ENCODE measurements at regions not wholly inside any gene's neighbourhood (a gene's known extent, or its start where the extent isn't known, plus 50 kb on each side); places are given as distances from the start of the nearest gene placed in this dataset.

DNA sequence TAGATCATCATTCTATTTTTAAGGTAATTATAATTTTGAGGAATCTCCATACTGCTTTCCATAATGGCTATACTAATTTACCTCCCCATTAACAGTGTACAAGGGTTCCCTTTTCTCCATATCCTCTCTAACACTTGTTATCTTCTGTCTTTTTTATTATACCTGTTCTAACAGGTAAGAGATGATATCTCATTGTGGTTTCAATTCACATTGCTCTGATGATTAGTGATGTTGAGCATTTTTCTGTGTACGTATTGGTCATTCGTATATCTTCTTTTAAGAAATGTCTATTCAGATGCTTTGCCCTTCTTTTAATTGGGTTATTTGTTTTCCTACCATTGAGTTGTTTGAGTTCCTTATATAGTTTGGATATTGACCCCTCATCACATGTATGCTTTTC is 81.6 kb upstream of the SCAF8 start:
- no peak overlapping the region for H3K4me3 ChIP-seq (ENCODE audit: control insufficient read depth, low read depth, low read length)
- TF ChIP-seq, protein P1, sequence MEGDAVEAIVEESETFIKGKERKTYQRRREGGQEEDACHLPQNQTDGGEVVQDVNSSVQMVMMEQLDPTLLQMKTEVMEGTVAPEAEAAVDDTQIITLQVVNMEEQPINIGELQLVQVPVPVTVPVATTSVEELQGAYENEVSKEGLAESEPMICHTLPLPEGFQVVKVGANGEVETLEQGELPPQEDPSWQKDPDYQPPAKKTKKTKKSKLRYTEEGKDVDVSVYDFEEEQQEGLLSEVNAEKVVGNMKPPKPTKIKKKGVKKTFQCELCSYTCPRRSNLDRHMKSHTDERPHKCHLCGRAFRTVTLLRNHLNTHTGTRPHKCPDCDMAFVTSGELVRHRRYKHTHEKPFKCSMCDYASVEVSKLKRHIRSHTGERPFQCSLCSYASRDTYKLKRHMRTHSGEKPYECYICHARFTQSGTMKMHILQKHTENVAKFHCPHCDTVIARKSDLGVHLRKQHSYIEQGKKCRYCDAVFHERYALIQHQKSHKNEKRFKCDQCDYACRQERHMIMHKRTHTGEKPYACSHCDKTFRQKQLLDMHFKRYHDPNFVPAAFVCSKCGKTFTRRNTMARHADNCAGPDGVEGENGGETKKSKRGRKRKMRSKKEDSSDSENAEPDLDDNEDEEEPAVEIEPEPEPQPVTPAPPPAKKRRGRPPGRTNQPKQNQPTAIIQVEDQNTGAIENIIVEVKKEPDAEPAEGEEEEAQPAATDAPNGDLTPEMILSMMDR (conservative IDR thresholded peaks at IDR 0.05; ENCODE audit: control insufficient read depth, insufficient read depth, low read depth, low read length): no peak
- DNase-seq (ENCODE audit: low read depth): no peak

DNA sequence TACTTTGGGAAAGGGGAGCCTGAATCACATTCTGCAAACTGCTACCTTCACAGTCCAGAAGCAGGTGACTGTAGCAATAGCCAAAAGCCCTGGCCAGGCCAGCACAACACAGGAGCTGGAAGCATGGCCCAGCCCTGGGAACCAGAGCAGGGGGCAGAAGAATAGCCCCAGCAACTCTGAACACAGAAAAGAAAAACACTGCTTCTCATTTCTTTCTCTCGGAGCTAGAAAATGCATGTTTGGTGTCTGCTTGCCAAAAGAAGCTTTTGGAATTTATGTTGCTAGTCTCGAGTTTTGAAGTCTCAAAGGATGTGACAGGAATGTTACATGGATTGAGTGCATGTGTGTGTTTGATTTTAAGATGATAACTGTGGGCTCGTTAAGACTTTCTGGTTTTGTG is 79.8 kb upstream of the SCAF8 start:
- TF ChIP-seq, protein P1 (conservative IDR thresholded peaks at IDR 0.05; ENCODE audit: control insufficient read depth, insufficient read depth, low read depth, low read length): no peak
- no peak overlapping the region for H3K4me3 ChIP-seq (ENCODE audit: control insufficient read depth, low read depth, low read length)
- peak; percentile 4 for DNase-seq (ENCODE audit: low read depth)

DNA sequence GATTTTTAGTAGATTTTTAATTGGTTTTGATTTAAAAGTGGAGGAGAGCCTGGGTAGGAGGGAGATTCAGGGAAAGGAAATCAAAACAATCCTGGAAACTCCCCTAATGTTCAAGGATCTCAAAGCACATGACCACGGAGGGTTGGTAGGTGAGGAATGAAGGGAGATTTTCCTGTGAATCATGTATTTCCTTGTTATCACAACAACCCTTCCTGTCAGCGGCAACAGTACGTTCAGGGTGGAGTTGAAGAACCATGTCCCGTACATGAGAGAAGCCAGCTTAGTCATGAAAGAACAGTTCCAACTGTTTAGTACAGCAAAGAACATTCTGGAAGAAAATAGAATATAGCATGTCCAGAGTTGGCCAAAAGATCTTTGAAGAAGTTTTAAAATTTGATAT is 79.4 kb upstream of the SCAF8 start:
- DNase-seq (ENCODE audit: low read depth): peak; percentile 81
- H3K4me3 ChIP-seq (ENCODE audit: control insufficient read depth, low read depth, low read length): no peak overlapping the region
- TF ChIP-seq, protein P1 (conservative IDR thresholded peaks at IDR 0.05; ENCODE audit: control insufficient read depth, insufficient read depth, low read depth, low read length): no peak

DNA sequence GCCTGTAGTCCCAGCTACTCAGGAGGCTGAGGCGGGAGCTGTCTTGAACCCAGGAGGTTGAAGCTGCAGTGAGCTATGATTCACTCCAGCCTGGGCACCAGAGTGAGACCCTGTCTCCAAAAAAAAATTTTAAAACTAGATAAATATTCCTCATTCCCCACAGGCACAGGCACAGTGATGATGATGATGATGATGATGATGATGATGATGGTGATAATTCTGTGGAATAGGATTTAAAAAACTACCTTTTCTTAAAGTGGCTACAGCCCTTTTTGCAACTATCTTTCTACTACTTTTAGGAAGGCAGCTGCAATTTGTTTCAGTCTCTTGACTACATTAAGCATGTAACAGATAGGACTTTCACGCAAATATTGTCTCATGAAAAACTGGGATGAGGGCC is 76.6 kb upstream of the SCAF8 start:
- no peak for DNase-seq (ENCODE audit: low read depth)
- TF ChIP-seq, protein P1 (conservative IDR thresholded peaks at IDR 0.05; ENCODE audit: control insufficient read depth, insufficient read depth, low read depth, low read length): no peak
- no peak overlapping the region for H3K4me3 ChIP-seq (ENCODE audit: control insufficient read depth, low read depth, low read length)

DNA sequence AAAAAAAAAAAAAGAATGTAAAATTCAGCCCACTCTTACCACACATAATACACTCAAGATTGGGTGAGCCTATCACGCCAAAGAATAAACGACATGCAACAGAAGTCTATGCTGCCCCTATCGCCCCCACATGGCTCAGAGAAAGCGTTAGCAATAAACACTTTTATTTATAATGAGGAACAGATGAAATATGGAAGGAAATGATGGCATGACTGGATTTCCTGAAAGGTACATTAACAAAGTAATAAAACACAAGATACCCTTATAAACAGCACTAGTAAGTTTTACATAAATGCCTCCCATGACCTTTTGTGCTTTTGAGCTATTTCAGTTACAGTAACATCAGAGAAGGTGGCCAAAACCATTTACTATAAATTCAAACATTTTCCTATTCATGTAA is 71.4 kb upstream of the SCAF8 start:
- DNase-seq (ENCODE audit: low read depth): peak; percentile 12
- H3K4me3 ChIP-seq (ENCODE audit: control insufficient read depth, low read depth, low read length): no peak overlapping the region

DNA sequence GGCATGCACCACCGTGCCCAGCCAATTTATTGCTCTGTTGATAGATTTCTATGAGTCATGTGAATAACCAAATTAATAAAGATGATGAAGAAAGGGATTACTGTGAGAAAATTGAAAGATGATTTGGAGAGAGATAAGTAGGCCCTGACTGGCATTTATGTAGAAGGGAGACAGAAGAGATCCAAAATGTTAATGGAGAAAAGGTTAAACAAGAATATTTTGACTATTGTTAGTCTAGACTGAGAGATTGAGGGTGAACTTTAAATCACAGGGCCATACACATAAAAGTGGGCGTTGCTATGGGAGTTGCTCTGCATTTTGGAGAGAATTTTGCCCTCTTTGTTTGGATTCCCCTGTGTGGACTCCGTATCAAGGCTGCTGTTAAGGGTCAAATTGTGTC is 68.9 kb upstream of the SCAF8 start:
- TF ChIP-seq, protein P1 (conservative IDR thresholded peaks at IDR 0.05; ENCODE audit: control insufficient read depth, insufficient read depth, low read depth, low read length): no peak
- DNase-seq (ENCODE audit: low read depth): no peak

More for the DNA sequence above, 71.4 kb upstream of the SCAF8 start:
- TF ChIP-seq, protein P1 (conservative IDR thresholded peaks at IDR 0.05; ENCODE audit: control insufficient read depth, insufficient read depth, low read depth, low read length): no peak

DNA sequence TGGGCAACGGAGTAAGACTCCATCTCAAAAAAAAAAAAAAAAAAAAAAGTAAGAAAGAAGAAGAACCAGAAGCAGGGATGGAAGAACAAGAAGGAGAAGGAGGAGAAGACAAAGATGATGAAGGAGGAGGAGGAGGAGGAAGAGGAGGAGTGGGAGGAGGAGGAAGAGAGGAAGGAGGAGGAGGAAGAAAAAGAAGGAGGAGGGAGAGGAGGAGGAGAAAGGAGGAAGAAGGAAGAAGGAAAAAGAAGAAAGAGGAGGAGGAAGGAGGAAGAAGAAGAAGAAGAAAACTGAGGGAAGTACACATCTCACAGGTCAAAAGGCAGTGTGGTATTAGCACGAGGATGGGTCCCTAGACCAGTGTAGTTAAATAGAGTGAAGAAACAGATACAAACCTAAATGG is 65.1 kb upstream of the SCAF8 start:
- no peak overlapping the region for H3K4me3 ChIP-seq (ENCODE audit: control insufficient read depth, low read depth, low read length)
- TF ChIP-seq, protein P1 (conservative IDR thresholded peaks at IDR 0.05; ENCODE audit: control insufficient read depth, insufficient read depth, low read depth, low read length): no peak
- no peak for DNase-seq (ENCODE audit: low read depth)

More for the DNA sequence above, 68.9 kb upstream of the SCAF8 start:
- H3K4me3 ChIP-seq (ENCODE audit: control insufficient read depth, low read depth, low read length): no peak overlapping the region
